ENCODE measurements at regions not wholly inside any gene's neighbourhood (a gene's known extent, or its start where the extent isn't known, plus 50 kb on each side); places are given as distances from the start of the nearest gene placed in this dataset.

GRCh38 chr21:9838738-9839642, 682.4 kb upstream of the TPTE start:
- TF ChIP-seq CTCF (IDR thresholded peaks at IDR 0.05) = no peak
- TF ChIP-seq POLR2A (IDR thresholded peaks at IDR 0.05) = no peak
- no peak for TF ChIP-seq POLR2AphosphoS5 (IDR thresholded peaks at IDR 0.05; ENCODE audit: insufficient read depth in 1 of 2, low read depth in 1 of 2)
